Fibroblast of upper back skin (primary cell): ENCODE measurements at regions not wholly inside any gene's neighbourhood (a gene's known extent, or its start where the extent isn't known, plus 50 kb on each side); places are given as distances from the start of the nearest gene placed in this dataset.

Experiments
- DNase-seq: peaks from one replicate; pipeline ENCODE4 v3.0.0-alpha.2; 2013

DNA sequence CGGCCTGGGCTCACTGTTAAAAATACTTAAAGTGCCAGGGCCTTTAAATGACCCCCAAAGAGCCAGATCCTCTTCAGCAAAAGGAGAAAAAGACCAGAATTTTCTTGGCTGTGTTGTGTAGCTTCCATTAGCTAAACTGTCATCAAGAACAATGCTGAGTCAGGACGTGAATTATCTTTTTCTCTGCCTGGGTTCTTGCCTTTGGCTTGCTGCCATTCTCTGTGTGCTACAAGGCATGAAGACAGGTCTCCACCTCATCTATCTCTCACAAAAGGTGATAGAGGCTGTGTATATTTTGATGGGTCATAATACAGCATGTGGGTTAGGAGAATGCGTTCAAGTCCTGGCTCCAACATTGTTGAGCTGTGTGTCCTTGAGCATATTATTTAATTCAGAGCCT, 52.4 kb upstream of the SELENOK start:
- no peak for DNase-seq

DNA sequence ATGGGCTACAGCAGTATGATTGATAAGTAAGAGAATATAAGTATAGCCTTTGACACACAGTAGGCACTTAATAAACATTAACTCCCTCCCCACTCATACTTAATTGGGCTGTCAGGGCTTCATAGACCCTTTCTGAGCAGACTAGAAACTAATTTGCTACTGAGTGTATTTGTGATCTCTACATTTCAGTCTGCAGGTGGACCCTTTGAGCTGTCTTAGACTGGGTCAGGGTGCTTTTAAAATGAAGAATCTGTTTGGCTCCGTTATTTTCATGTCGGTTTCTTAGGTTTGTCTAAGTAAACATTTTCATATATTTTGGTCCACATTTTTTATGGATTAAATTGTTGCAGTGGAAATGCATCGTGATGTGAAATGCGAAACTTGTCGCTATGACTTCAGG, 50.3 kb upstream of the SELENOK start:
- DNase-seq, result no peak
